ENCODE measurements at regions not wholly inside any gene's neighbourhood (a gene's known extent, or its start where the extent isn't known, plus 50 kb on each side); places are given as distances from the start of the nearest gene placed in this dataset.

DNA sequence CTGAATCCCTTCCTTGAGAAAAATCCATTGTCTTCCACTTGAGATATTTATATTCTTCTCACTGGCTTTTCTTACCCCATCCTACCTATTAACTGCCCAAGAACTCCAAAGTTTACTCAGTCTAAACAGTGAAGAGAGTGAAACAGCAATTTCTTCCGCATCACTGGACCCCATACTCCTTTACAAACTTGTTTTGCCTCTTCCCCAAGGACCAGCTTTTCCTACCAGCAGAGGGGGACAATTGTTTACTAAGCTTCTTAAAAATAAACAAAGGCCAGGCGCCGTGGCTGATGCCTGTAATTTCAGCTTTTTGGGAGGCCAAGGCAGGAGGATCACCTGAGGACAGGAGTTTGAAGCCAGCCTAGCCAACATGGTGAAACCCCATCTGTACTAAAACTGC is 52.0 kb downstream of the LRATD1 start:
- no peak for FAIRE-seq

DNA sequence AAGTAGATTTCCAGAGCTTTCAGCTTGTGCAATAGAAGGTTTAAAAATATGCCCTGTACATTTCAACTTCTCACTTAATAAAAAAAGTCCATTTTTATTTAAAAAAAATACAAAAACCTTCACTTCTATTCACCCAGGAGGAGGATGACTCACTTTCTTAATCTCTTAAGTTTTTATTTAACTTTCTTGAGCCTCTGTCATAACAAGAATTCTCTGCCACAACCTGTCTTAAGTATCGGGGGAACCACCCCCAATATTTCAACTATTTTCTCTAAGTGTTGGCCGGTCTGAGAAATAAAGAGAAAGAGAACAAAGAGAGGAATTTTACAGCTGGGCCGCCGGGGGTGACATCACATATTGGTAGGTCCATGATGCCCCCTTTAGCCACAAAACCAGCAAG is 58.4 kb downstream of the LRATD1 start:
- no peak for FAIRE-seq

DNA sequence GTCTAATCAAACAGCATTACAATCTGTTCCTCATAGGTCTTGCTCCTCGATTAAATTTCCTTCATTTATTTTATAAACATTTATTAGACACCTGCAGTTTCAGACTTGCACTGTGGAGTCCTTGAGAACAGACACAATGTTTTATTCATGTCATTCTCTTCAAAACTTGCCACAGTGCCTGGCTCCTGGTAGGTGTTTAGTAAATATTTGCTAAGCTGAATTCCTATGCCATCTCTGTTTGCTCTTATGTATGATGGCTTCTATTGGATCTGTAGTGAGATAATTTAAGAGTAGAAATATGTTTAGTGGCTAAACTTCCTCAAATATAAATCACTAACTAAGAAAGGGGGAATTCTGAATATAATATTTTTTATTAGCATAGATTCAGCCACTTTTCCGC is 61.4 kb downstream of the LRATD1 start:
- no peak for FAIRE-seq

DNA sequence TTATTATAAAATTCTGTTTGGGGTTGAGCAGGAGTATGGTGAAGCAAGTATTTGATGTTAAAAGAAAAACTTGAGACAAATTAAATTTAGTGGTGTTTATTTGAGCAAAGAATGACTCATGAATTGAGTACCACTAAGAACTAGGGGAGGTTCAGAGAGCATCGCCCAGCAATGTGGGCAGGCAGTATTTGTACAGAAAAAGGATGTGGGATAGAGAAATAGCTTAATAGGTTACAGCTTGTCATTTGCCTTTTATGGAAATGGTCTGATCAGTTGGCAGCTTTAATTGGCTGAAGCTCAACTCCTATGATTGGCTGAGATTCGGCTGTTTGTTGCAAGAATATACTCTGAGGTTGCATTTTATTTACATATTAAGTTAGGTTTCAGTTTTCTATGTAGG is 68.2 kb downstream of the LRATD1 start:
- FAIRE-seq = no peak

DNA sequence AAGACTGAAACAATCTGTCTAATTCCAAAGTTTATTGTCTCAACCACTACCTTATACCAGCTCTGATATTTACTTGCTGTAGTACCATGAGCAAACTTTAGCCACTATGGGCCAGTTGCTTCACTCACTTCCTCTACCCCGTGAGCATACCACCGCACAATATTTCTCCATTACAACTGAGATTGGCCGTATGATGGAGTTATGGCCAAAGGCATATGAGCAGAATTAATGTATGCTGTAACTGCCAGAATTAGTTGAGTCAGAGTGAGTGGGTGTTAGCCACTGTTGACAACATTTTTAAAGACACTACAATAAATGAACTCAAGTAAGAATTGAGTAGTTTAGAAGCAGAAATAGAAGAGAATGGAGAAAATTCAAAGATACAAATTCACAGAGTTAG is 69.7 kb downstream of the LRATD1 start:
- FAIRE-seq = no peak

DNA sequence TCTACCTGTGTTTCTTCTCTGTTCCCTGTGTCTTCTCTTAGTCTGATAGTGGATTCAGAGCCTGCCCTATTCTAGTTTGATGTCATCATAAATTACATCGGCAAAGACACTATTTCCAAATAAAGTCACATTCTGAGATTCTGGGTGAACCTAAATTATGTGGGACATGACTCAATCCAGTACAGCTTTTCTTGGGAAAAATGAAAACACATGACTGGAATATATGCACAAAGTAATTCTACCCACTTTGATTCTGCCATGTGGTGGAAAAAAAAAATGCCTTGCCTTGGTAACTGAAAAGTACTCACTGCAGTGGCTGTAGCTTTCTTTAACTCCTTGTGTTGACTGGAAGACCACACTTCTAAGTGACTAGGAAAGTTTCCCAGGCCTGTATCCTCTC is 73.7 kb downstream of the LRATD1 start:
- no peak for FAIRE-seq

DNA sequence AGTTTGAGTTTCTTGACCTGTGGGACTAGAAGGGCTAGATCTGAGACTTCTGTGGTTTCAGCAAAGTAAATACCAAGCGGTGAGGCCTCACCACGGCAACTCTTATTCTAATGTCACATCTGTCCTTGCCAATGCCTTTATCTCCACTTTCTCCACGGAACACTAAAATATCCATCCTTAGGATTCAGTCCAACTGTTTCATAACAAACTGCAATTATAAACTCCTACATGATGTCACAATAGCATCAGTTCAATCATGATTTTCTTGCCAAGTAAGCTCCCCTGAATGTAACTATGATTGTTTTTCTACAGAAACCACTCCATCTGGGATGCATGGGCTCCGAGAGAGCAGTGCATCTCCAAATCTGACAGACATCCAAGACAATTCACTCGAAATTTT is 79.6 kb downstream of the LRATD1 start:
- no peak for FAIRE-seq

DNA sequence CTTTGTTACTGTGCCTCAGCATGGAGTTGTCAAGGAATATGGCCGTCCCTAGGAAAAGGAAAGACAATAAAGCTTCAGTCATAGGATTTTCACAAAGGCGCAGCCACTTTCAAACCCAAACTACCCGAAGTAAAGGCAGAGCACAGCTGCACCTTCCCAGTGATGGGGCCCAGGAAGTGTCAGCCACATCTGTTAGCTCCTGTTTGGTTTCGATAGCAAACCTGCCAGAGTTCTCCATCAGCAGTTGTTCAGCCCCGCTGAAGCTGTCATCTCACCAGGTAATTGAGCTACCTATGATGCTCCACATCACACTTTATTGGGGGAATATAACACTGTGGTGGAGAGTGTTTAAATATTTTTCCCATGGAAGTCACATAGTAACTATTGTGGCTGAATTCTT is 80.7 kb downstream of the LRATD1 start:
- FAIRE-seq = no peak

DNA sequence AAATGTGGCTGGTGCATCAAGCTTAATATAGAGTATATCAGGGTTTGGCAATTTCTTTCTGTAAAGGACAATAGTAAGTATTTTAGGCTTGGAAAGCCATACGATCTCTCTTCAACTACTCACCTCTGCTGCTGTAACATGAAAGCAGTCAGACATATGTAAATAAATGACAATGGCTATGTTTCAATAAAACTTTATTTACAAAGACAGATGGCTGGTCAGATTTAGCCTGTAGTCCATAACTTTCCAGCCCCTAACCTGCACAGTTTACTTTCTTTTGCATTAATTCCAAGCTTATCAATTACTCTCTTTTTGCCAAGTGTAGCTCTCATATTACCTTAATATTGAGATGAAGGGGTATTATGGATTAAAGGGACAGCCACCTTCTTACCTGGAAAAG is 83.1 kb downstream of the LRATD1 start:
- FAIRE-seq = no peak

DNA sequence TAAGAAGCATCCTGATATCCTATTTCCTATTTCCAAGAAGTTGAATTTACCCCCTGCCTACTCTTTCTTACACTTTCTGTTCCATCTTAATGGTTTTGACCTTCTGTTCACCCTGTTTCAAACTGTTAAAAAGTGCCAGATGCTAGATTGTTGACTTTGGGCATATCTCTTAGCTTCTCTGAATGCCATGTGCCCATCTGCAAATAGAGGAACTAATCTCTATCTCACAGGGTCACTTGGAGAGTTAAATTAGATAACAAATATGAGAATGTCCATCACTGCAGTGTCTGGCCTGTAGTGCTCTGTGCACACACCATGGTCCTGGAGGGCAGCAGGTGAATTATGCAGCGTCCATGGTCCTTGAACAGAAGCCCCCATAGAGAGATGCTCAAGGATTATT is 83.8 kb downstream of the LRATD1 start:
- FAIRE-seq = no peak

DNA sequence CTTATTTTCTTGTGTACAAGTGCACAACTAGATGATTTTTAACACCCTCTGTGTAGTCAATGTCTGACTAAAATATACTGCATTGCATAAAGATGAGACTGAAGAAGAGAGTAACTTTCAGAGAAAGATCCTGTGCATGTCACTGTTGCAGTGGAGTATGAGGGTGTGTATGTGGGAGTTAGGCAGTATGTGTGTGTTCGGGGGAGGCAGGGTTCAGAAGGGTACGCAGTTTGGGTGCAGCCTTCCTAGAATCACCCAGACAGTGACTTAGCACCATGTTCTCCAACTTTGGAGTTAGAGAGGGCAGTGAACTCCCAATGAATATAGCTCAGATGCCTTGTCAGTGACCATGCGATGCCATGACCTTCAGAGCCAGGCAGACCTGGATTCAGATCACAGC is 84.6 kb downstream of the LRATD1 start:
- FAIRE-seq = no peak

DNA sequence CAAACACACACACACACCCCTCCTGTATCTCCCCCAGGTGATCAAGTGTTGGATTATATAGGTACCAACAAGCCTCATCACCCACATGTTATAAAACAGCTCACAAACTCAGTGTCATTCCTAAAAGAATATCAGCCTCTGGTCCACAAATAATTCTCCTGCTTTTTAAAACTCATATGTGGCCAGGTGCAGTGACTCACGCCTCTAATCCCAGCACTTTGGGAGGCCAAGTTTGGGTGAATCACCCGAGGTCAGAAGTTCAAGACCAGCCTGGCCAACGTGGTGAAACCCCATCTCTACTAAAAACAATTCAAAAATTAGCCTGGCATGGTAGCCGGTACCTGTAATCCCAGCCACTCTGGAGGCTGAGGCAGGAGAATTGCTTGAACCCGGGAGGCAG is 87.8 kb downstream of the LRATD1 start:
- FAIRE-seq = no peak

DNA sequence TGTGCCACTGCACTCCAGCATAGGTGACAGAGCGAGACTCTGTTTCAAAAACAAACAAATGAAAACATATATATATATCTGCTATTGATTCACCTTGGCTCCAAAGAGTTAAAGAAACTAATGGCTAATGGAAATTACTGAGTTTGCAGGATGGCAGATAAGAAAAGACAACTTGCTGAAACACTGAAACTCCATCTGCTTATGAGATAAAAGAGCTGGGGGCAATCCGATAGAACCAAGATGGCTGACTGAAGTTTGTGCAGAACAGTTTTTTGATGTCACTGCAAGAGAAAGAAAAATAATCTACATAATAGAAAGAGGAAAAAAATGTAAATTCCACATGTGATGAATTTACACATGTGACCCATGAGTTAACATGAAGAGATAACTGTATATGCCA is 88.2 kb downstream of the LRATD1 start:
- no peak for FAIRE-seq

DNA sequence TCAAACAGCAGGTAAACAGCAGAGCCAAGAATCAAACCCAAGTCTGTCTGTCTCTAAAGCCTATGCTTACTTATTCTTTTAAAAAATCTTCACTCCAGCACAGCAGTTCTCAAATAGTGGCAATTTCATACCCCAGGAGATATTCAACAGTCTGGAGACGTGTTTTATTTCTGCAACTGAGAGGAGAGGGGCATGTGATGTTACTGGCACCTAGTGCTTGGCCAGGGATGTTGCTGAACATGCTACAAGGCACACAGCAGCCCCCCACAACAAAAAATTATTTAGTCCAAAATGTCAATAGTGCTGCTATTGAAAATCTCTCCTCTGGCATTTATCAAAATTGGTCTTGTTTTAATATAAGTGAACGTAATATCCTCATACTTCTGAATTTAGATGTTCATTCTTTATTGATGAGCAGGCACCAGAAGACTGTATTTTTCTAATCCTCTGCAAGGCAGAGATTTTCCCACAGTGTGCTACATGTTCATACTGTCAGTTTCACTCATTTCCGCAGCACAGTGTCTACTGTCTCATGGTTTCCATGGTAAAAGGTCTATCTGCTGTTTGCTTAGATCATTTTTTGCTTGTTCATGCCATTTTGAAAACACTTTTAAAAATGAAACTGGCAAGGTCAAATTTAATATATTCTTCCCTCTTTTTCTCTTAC is 90.5 kb downstream of the LRATD1 start:
- FAIRE-seq = no peak

DNA sequence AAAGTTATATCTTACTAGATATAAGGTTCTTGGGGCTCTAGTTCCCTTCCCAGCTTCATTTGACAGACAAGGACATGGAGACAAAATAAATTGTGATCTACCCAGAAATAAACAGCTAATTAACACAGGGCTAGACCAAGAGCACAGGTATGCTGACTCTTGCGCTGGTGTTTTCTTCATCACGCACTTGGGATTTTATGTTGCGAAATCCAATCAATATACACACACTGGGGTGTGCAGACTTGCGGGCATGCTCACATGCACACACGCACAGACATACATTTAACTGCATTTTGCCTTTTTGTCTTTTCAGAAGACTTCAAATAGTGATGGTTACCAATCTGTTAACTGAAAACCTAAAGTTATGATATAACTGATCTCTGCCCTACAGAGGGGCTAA is 91.2 kb downstream of the LRATD1 start:
- no peak for FAIRE-seq

DNA sequence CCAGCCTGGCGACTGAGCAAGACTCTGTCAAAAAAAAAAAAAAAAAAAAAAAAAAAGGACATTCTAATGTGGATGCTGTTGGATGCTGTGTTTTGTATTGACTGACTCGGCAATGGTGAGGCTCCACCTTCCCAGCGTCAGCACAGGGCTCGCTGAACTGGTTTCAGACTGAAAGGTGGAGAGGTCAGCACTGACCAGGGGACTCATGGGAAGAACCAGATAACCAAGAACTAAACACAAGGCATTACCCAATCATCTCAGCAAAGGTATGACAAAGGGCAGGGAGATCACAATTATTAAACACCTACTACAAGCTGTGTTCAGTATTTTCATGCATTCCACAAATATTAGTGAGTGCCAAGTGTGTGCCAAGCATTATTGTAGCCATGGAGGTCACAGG is 103.2 kb downstream of the LRATD1 start:
- FAIRE-seq = no peak

DNA sequence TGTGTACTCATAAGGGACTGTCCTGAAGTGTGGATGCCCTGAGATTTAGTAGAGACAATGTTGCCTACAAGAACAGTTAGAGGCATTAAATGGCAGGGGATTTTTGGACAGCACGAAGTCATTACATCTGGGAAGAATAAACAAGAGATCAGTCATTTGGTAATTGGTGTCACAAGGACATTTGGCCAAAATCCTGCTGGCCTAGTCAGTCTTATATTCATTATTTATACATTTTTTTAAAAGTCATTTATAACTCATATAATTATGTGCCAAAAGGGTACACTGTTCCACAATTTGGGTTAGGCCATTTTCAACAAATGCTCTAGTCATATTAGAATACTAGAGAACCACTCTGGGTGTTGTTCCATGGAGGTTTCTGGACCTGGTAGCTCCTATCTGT is 104.7 kb downstream of the LRATD1 start:
- FAIRE-seq = no peak

DNA sequence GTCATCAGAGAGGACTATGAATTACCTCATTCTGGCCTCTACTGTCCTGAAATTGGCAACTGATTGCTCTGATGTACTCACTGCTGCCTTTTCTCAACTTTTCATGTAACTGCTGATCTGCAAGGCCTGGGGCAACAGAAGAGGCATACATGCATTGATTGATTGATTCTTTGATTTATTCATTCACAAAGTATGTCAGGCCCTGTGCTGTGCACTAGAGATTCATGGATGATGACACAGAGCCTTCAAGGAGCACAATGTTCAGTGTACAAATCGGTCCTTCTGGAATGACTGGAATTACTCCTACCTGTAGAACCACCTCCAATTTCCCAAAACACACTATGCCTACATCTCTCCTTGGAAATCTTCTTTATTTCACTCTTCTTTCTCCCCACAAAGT is 111.3 kb downstream of the LRATD1 start:
- FAIRE-seq = no peak

DNA sequence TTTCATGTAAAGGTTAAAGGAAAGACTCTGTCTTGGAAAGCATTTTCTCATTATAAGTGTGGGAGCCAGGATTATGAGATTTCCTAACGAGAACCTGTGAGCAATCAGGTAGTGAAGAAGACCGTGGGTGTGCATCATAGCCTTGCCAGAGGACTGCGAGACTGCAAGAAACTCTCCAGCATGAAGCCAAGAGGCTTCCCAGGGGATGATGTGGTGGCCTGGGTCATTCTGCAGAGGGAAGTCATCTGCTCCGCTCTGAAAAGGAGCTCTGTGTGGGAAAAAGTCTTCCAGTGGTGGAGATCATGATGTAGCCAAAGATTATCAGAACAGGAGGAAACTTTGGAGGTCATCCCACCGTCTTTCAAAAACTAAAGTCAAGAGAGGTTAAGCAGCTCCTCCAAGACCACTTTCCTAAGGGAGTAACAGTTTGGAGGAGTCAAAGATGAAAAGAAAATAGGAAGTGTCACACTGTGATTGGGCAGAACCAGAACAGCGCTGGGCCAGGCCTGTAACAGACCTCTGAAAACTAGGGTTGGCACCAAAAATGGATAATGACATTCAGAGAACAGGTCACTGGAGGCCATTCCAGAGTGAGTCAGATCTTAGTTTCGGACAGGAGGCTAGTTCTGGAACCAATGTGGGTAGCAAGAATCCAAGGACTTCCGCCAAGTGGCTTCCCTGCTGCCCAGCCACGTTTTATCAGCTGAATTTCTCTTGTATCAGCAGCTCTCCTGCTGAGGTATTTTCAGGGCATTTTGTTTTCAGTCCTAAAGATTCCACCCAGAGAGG is 113.0 kb downstream of the LRATD1 start:
- no peak for FAIRE-seq

DNA sequence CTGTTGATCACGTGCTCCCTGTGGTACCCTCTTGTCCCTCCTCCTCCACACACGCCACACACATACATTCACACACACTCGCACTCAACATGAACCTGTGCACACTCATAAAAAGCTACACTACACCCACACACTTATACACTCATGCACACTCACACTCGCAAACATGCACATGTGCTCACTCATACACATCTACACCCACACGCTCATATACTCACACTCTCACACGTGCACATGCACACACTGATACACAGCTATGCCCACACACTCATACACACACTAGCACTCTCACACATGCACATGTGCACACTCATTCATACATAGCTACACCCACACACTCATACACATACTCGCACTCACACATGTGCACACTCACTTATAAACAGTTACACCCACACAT is 113.6 kb downstream of the LRATD1 start:
- no peak for FAIRE-seq

DNA sequence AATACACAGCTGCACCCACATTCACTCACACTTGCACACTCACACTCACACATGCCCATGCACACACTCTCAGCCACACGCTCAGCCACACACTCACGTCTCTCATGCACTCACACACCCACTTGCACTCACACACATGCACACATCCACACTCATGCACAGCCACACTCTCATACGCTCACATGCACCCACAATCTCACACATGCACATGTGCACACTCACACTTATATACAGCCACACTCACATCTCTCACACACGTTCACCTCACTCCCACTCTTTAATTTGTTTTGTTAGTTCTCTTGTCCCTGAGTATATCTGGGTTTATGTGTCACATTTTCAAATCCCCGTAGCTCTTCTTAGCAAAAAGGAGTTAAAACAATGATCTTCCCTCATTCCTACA is 114.9 kb downstream of the LRATD1 start:
- no peak for FAIRE-seq

DNA sequence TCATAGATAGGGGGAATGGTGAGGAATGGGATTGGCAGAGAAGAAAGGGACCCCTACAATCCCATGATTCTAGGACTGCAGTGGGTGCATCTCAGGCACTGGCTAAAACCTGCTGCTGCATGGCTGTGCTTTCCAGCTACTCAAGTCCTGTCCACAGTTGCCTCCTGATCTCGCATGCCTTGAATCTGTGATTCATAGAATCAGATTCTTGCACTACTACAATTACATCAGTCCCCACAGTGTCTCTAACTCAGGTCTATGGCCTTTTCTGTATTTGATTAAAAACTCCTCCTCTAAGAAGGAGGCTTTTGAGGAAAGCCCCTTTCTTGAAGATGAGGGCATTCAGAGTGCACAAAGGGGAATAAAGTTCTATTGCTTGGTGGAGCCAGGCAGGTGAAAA is 117.4 kb downstream of the LRATD1 start:
- no peak for FAIRE-seq

DNA sequence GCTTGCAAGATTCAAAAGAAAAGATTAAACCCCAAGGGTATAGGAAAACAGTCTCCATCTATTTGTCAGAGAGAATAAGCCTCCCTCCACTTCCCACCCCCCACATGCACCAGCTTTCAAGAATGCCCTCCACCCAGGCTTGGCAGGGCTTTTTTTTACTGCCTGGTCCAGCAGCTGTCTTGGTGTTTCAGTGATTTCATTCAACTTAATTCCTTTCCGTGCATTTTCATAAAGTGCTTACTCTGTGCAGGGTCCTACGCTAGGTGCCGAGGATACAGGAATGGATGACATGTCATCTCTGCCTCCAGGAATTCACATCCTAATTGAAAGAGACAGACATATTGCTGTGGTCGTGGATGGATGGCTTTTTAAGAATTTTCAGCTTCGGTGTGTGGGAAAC is 117.9 kb downstream of the LRATD1 start:
- FAIRE-seq = no peak

DNA sequence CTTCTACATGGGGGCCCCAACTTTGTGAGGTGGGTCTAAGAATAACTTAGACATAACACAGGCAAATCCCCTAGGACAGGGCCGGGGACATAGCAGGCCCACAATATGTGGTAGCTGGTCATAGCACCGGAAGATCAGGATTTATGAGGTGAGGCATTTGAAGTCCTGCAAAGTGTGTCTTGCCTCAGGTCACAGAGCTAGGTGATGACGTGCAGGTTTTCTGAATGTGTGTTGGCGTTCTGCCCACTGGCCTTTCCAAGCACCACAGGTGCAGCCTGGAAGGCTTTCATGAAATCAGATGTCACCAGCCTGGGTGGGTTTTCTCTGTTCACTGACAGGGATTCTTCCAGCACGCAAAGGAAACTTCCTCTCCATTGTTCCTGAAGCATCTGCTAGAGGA is 119.1 kb downstream of the LRATD1 start:
- no peak for FAIRE-seq

DNA sequence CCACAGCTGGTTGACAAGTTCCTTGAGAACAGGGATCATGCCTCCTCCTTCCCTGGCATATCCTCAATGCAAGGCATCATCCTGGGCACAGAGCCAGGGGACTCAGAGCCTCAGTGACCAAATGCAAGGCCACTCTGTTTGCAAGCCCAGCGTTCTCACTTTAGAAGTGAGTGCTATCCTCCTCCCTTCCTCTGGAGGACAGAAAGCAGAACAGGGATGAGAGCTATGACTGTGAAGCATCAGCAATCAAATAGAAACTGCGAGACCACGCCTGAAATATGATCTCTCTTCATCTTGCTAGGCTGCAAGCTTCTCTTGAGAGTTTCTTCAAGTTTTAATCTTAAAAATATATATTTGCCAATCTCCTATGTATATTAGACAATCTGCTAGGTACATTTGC is 119.8 kb downstream of the LRATD1 start:
- no peak for FAIRE-seq

All from TTC549 (cell line).